ENCODE measurements at regions not wholly inside any gene's neighbourhood (a gene's known extent, or its start where the extent isn't known, plus 50 kb on each side); places are given as distances from the start of the nearest gene placed in this dataset.

DNA sequence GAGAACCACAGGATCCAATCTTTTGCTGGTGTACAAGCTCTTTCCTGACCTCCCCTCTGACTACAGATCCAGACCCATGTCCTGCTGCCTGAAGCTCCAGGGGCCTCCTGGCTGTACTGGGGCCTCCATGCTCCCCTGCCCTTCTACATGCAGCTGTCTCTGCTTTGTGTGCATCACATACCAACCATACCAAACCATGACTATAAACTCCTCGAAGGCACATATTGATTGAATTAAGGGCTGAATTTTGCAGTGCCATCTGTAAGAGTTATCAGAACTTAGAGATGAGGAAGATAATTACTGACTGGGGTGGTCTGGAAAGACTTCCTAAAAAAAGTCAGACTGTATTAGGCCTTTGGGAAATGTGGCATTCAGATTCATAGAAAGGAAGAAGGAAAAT, 139.9 kb upstream of the CXCR4 start:
- TF ChIP-seq CTCF (IDR thresholded peaks at IDR 0.05), result no peak
- no peak for TF ChIP-seq POLR2AphosphoS5 (IDR thresholded peaks at IDR 0.05; ENCODE audit: low read depth, low read length)
